NCI-H187 (cell line): ENCODE measurements at regions not wholly inside any gene's neighbourhood (a gene's known extent, or its start where the extent isn't known, plus 50 kb on each side); places are given as distances from the start of the nearest gene placed in this dataset.
"Not testable (repeated sequence)": the region's sequence is repeated elsewhere in the genome, so short reads cannot be mapped to it uniquely, and the experiment has no call there.

Experiments used
- DNase-seq, 2 experiments: peaks; one replicate each; lab custom pipeline; 2025; lab: John Stamatoyannopoulos, UW

DNA sequence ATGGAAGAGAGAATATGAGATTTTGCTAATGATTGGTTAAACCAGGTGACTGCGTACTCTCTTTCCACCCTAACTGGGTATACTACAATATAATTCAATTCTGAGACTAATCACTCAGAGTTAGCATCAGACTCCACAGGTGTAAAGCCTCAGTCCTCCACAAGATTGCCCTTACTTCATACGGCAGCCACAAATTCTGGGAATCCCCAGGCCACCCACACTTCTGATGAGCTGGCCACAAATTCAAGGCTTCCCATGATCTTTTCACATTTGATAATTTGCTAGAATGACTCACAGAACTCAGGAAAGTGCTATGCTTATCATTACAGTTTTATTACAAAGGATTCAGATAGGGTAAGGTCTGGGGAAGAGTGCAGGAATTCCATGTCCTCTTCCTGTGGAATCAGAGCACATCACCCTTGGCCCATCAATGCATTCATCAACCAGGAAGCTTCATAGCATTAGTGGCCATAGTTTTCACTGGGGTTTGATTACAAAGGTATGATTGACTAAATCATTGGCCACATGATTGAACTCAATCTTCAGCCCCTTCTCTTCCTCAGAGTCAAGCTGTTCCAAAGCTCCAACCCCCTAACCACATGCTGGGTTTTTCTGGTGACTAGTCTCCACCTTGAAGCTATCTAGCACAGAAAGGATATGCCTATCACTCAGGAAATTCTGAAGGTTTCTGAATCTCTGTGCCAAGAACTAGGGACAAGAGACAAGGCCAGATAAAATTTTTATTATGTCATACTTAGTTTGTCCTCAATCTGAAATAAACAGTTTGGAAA is 131.7 kb downstream of the HHIPL2 start:
- DNase-seq: no peak

DNA sequence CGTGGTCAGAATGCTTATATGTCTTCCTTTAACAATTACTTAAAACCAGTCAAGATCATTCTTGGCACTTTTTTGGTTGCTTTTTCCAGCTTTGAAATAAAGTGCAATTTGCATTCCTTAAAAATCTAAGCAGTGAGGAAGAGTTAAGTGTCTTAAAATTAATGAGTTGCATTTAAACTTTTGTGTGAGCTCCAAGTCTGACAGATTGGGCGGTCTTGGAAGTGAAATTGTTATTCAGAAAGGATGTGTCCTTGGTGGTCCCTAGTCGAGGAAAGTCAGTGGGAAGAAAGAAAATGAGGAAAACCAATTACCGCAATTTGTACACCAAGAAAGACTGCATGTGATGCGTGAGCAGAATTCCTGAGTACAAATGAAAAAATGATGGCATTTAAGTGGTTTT is 132.5 kb downstream of the HHIPL2 start:
- DNase-seq: no peak

DNA sequence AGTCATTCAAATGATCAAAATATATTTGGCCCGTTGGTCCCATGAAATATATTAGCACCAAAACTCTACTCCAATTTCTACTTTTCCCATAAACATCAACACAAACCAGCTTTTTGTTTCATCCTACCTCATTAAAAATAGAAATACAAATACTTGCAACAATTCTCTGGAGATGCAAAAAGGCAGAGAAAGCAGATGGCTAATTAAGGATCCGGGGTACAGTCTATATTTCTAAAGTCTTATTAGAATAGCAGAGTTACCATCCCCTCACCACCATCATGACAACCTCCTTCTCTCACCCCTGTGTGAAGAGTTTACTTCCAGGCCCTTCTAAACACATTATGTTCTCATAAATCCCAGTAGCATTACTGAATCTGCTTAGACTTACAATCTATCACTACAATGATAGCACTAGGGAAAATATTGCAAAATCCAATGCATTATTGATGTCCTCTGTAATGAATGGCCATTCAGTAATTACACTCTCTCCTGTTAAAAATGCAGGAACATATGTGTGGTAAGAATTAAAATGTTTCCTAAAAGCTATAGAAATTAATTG is 133.8 kb downstream of the HHIPL2 start:
- no peak for DNase-seq

DNA sequence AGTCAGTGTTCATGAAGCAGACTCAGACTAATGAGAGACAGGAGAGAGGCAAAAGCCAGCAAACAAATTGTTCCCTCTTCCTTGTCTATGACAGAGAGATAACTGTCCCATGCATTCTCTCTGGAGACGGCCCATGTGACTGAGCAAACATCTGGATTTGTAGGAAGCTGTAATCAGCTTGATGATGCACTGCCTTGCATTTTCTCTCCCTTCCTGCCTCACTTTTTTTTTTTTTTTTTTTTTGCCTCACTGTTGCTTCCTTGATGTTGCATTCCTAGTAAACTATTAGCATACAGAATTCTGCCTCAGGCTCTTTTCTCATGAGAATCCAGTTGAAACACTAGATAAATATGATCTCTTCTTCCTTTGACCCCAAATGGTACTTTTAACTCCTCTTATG is 134.5 kb downstream of the HHIPL2 start:
- no peak for DNase-seq

DNA sequence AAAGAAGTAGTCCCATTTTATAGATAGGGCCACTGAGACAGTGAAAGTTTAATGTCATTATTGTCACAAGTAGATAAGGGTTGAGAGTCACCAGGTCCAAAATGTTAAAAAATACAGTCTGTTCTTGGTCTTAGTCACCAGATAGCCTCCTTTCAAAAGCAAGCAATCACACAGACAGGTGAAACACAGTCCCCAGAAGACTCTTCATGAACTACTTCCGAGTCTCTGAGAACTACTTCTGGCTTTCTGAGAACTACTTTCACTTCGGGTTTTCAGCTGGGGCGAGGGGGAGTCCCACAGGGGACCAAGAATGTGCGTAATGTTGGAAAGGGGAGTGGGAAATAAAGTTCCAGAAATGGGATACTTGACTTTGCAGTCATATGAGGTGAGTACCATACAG is 143.2 kb downstream of the HHIPL2 start:
- DNase-seq: no peak

DNA sequence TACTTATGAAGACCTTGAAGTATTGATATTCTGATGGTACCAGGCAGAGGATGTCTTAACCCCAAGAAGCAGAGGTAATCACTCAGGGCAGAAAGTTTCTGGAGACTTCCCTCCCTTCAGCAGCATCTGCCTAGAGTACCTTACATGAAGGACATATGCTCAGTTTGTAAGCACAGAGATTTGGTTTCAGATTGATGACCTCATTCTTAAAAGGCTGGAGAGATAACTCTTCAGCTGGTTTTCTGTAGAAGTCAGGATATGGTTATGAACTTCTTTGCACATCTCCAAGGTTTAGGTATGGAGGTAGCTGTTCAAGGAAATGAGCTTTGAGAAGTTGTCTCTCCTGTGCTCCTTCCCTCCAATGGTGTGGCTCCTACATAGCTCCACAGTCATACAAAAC is 148.7 kb downstream of the HHIPL2 start:
- DNase-seq: no peak

DNA sequence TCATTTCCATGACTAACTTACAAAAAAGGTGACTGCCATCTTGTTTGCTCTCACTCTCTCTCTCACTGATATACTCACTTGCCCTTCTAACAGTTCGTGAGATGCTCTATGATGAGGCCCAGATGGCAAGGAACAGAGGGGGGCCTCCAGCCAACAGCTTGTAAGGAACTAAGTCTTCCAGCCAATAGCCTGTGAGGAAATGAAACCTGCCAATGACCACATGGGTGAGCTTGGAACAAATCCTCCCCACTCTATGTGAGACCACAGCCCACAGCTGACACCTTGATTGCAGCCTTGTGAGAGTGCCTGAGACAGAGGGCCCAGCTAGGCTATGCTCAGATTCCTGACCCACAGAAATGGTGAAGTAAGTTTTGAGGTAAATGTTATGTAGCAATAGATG is 153.7 kb downstream of the HHIPL2 start:
- DNase-seq: no peak

DNA sequence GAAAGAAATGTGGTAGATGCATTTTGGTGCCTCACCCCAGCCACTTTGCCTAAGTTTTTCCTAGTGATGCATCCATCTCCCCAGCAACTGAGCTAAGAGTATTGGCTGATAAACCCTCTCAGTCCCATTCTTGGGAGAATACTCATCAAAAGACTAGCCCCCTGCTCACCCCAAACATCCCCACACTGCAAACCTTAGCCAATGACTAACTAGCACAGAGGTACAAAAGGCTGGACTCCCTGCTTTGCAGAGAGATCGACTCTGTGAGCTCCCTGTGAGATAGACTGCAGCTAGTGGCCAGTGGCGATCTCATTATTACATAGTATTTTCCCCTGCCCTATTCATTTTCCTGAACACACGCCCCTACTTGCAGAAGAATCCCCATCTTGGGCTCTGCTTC is 155.3 kb downstream of the HHIPL2 start:
- DNase-seq: no peak

DNA sequence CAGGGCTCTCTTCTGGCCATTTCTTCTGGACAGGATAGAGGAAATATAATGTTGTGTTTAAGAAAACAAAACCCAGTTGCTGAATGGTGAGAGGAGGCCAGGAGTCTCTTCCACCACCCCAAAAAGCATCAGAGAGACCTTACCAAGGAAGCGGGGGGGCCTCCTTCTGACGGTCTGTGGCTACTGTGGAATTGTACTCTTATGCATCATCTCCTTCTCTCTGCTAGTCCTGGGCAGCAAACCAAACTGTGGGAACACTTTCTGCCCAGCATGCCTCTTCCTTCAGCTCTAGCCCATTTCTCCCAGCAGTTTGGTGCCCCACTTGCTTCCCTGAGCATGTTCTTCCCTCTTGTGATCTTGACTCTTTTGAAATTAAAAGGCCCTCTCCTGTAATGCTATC is 157.7 kb downstream of the HHIPL2 start:
- no peak for DNase-seq

DNA sequence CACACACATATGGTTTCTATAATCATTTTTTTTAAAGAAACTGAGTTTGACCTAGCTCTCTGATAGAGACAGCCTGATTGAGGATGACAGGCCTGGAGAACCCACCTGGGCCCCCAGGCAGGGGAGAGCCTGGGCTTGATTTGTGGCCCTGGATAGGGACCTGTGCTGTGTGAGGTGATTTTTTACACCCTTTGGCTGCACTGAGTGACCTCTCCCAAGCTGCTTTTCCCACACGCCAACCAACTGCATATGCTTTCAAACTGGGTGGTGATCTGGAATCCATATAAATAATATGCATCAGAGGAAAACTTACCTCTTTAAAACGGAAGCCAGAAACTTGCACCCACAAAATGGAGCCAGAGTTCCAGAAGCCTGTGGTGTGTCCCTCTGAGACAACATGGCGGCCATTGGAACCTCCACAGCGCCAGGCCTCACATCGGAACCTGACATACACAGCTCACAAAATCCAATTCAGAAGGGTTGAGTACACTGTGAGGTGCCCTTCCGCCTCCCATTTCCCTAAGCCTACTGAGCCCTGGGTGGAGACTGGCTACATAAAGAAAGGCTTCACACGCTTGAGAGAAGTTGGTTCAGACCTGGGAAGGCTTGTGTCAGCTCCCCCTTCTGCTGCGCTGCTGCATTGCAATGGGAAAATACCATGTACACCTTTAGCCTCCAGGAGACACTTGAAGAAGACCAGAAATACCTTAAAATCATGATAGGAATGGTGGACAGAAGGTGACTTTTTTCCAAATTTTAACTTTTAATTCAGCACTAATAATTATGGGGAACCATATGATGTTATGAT is 160.7 kb downstream of the HHIPL2 start:
- no peak for DNase-seq

DNA sequence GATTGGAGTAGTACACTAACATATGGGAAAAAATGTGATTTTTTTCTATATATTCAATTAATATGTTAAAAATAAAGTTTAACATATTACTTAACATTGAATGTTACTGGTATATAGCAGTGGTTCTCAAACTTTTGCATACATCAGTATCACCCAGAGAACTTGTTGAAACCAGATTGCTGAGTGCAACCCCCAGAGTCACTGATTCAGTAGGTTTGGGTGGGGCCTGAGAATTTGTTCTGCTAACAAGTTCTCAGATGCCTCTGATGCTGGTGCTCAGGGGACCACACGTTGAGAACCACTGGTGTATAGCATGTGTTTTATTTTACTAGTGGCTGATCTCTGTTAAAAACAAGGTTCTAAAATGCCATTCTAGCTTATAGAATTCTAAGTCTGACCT is 161.9 kb downstream of the HHIPL2 start:
- no peak for DNase-seq

DNA sequence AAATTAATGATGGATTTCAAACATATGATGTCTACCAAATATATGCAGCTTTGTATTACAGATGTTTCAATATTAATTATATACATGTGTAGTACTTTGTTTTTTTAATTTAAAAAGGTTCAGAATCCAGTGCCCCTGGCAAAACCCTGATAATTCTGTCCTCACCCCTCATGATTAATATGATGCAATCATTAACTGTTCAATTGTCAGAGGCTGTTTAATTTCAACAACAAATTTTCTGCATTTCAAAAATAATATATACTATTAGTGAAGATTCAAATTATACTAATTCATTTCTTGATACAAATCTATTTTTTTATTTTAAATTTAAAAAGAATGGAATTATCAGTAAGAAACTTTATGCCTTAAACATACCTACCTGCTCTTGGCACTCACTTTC is 162.6 kb downstream of the HHIPL2 start:
- DNase-seq: no peak

DNA sequence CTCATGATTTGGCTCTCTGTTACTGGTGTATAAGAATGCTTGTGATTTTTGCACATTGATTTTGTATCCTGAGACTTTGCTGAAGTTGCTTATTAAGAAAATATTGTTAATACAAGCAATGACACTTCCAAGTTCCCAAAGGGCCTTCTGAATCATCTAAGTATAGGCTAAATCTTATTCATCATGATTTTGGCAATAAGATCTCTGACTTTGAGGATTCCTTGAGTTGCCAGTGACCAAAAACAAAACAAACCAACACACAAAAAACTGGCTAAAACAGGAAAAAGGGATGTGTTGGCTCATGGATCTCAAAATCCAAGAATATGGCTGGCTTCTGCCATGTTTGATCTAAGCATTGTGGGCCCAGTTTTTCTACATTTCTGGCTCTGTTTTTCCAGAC is 163.4 kb downstream of the HHIPL2 start:
- no peak for DNase-seq

DNA sequence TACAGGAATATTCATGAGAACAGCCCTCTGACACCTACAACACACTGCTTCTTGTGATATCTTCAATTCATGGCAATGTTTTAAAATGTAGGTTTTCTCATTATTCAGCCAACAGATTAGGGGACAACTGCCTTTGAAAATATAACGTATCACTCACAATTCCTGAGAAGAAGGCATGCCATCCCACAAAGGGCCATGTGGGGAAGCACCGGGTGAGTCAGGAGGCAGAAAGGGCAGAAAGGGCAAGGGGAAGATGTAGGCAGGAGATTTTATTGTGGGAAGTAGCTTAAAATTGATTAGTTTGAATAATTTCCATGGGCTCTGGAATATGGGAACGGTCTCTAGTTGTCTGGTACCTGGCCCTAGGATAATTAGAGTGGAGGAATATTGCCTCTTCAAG is 165.7 kb downstream of the HHIPL2 start:
- DNase-seq: no peak

DNA sequence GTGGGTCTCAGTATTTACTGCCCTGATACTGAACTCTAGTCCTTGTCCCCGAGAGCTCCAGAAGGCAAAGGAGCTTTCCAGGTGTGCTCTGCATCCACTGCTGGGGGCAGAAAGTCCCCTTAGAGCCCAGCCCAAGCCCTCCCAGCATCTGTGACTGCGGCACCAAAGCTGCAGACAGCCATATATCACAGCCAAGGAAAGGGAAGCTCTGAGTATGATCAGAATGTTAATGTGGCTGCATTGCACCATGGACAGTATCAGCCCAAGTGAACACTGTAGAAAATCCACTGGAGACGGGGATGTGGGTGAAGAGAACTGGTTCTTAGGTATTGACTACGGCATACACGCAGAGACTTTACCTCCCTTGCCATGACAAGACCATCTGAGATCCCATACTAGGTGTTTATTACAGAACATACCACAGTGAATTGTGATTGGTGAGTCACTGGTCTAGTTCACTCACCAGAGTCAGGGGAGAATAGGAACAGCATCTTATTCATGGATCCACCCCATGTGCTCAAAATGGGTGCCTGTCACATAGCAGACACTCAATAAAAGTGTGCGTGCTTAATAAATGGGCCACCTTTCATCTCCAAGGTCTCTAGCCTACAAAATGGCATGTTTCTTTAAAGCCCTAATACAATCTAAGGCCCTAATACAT is 170.3 kb downstream of the HHIPL2 start:
- DNase-seq: no peak

DNA sequence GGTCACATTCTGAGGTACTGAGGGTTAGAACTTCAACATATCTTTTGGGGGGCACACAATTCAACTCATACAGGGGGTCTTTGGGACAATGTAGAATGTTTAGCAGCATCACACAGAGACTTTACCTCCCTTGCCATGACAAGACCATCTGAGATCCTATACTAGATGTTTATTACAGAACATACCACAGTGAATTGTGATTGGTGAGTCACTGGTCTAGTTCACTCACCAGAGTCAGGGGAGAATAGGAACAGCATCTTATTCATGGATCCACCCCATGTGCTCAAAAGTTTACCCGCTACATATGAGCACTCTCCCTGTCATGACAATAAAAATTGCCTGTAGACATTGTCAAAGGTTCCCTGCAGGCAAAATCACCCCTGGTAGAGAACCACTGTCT is 171.1 kb downstream of the HHIPL2 start:
- DNase-seq: not testable (repeated sequence)

DNA sequence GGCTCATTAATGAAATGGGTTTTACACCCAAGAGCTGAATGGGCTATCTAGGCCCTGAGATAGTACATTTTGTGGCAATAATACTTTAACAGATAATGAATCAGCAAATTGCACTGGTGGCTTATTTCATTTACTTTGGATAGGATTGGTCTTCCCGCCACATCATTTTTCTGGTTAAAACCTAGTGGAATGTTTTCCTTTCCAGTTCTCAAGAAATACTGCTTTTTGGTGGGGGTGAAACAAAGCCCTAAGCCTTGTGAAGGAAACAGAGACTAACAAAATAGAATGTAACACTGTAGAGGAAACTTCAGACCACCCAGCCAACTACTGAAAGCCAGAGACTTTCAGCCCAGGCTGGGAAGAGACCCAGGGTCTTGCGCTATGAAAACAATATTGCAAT is 172.2 kb downstream of the HHIPL2 start:
- DNase-seq: no peak

DNA sequence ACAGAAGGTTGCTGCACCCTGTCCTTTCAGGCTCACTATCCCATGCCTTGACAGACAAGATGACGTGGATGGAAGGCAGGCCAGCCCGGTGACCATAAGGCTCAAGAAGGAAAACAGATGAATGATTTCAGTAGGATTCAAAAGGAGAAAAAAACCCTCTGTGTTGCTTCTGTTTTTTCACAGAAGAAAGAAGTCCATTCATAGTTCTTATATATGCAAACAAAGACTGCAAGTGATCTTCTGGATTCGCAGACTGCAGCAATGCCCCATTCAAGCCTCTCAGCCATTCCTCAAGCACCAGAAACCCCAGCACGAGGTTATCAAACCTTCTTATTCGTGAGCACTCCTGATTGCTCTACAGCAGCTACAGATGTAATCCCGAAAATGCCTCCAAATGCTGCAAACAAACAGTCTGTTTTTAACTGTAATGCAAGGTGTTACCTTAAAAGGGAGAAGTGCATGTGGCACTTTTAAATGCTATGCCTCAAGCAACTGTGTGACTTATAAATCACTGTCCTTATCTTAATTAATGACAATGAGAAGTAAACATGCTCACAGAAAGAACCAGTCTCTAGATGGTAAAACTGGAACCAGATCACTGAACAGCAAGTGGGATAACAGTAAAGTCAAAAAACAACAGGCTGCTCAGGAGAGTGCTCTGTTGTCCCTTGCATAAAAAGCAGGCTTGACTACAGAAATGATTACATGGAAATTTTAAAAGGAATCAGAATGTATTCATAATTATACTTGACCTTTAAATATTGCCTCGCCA is 173.9 kb downstream of the HHIPL2 start:
- DNase-seq: no peak

DNA sequence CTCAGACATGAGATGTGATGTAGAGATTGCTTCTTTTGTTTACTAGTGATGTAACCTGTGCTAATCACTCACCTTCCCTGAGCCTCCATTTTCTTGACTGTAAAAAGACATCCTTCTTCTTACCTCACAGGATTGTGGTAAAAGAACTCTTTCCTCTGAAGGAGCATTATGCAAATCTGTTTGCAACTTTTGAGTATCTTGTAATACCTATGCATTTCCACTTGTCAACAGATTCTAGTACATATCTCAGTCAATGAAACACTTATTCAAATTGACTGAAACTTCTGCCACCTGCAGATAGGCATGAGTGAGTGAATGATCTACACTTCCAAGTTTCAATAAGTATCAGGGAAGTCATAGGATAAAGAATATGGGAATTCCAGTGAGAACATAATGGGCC is 174.7 kb downstream of the HHIPL2 start:
- DNase-seq: no peak

DNA sequence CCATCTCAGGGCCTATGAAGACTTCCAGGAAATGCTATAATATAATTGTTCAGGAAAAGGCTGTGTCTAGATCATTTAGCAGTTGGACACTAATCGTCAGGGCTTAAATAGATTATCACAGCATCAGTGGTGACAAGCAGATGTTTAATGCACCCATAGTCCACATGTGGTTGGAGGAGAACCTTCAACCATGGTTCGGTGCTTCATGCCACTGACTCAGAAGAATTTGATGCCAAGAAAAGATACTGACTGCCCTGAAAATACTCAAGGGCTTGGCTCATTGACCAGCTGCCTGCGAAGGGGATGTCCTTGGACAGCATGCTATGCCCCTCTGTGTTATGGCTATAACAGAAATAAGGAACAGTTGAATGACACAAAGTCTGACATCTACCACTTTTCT is 175.7 kb downstream of the HHIPL2 start:
- no peak for DNase-seq

DNA sequence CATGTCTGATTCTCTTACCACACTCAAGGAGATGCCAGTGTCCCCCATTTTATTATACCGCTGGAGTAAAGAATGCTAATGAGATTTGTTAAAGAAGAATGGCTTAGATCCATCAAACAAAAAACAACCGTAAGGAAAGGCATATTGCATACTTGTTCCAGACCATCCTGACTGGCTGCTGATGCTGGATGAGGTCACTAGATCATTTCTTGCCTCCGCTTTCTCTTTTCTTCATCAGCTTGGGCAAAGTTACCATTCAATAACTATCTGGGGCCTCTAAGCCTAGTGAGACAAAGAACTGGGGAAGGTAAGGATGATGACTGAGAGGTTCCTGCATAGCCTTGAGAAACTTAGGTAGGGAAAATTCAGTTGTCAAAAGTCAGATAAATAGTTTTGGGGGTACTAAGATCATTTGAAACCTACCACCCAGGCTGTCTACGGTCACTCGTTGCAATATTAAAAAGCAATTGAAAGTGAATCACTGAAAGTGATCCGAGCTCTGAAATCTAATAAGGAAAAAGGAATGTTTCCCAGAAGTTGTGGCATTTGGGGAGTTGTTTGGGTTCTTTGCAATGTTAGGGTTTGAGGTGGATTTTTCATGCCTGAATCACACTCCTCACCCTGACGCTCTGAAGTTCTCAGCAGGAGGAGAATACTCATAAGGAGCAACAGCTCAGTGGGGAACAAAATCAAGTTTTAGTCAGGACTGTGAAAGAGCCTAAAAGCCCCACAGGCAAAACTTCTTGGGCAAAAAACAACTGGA is 176.8 kb downstream of the HHIPL2 start:
- no peak for DNase-seq
